Endothelial cell of umbilical vein (primary cell): ENCODE measurements at regions not wholly inside any gene's neighbourhood (a gene's known extent, or its start where the extent isn't known, plus 50 kb on each side); places are given as distances from the start of the nearest gene placed in this dataset.

Experiments used
- BruUV-seq: library from RNA; stranded (reverse); fragments of 400-500 nt; replicated peaks from 2 replicates; lab custom pipeline; 2021; lab: Mats Ljungman, UMichigan
- CTCF ChIA-PET: fragments of 300-600, 350-600 bp; sonication (Branson Sonifier 250); formaldehyde crosslinking; loops from one replicate; lab custom pipeline; 2021; ENCODE audit warnings: antibody characterized with exemption, inconsistent platforms; lab: Charles Lee
- POLR2A ChIA-PET: fragments of 300-600, 350-600 bp; sonication (Branson Sonifier 250); formaldehyde crosslinking; loops from one replicate; lab custom pipeline; 2021; ENCODE audit warnings: antibody characterized with exemption, inconsistent platforms; lab: Charles Lee
- DNase-seq: peaks from one replicate; pipeline ENCODE4 v3.0.0-alpha.2; 2011; ENCODE audit warnings: low read depth, low spot score
- FAIRE-seq: peaks from 2 replicates; lab custom pipeline; 2011; peaks lifted over from hg19 to GRCh38; lab: Jason Lieb, UNC
- H2AFZ ChIP-seq: 2 replicates; pipeline ENCODE4 v1.6.0; 2012; ENCODE audit warnings: low read depth, low read length, control low read depth, inconsistent platforms
- H3K27ac ChIP-seq: 2 replicates; pipeline ENCODE4 v1.5.1; 2011; ENCODE audit warnings: low read depth, mild to moderate bottlenecking, control low read depth, low read length, moderate library complexity; ENCODE audit not compliant: insufficient read depth
- H3K27me3 ChIP-seq, 2 experiments: 2 replicates each; pipeline versions ENCODE4 v1.6.0 to v1.6.1; 2011; ENCODE audit warnings: low read length in 2 of 2, mixed read lengths in 1 of 2; ENCODE audit not compliant: control insufficient read depth in 2 of 2, insufficient read depth in 2 of 2
- H3K36me3 ChIP-seq, 2 experiments: 2 replicates in 1 of 2; 3 replicates in 1 of 2; pipeline ENCODE4 v1.5.1; 2011; ENCODE audit warnings: low read length in 2 of 2, mild to moderate bottlenecking in 1 of 2, moderate library complexity in 1 of 2; ENCODE audit not compliant: control insufficient read depth in 2 of 2, insufficient read depth in 2 of 2; ENCODE audit errors: extremely low read depth in 1 of 2
- H3K4me1 ChIP-seq: 3 replicates; pipeline ENCODE4 v1.5.1; 2011; ENCODE audit warnings: mild to moderate bottlenecking, low read length; ENCODE audit not compliant: control insufficient read depth, insufficient read depth; ENCODE audit errors: extremely low read depth
- H3K4me2 ChIP-seq: 2 replicates; pipeline ENCODE4 v1.6.1; 2011; ENCODE audit warnings: low read length, control low read depth, mixed read lengths; ENCODE audit not compliant: insufficient read depth
- H3K4me3 ChIP-seq, 3 experiments: fragments of 200-600 bp in 1 of 3; sonication (generic), shearing (Covaris generic) in 1 of 3; replicated peaks in 1 of 3; 2 replicates each; pipeline ENCODE4 v1.5.1; 2011 to 2016; ENCODE audit warnings: control low read depth in 3 of 3, low read length in 3 of 3, mild to moderate bottlenecking in 2 of 3, inconsistent platforms in 1 of 3, low read depth in 1 of 3, moderate library complexity in 1 of 3; ENCODE audit not compliant: insufficient read depth in 1 of 3
- H3K79me2 ChIP-seq: 2 replicates; pipeline ENCODE4 v1.6.0; 2012; ENCODE audit warnings: low read length, inconsistent platforms; ENCODE audit not compliant: control insufficient read depth, insufficient read depth
- H3K9ac ChIP-seq: replicated peaks from 2 replicates; pipeline ENCODE3; 2011; ENCODE audit warnings: low read length, control low read depth; ENCODE audit not compliant: insufficient read depth; ENCODE audit errors: extremely low read depth
- H3K9me1 ChIP-seq: replicated peaks from 3 replicates; pipeline ENCODE4 v1.6.0; 2011; ENCODE audit warnings: mild to moderate bottlenecking, low read length; ENCODE audit not compliant: control insufficient read depth, insufficient read depth; ENCODE audit errors: extremely low read depth
- H3K9me3 ChIP-seq: replicated peaks from 2 replicates; pipeline ENCODE4 v1.5.1; 2012; ENCODE audit warnings: low read length, inconsistent platforms; ENCODE audit not compliant: control insufficient read depth, insufficient read depth
- H4K20me1 ChIP-seq: replicated peaks from 2 replicates; pipeline ENCODE3; 2011; ENCODE audit warnings: mild to moderate bottlenecking, low read length; ENCODE audit not compliant: control insufficient read depth, insufficient read depth; ENCODE audit errors: extremely low read depth
- CTCF ChIP-seq, 2 donors: IDR thresholded peaks; 1 replicate in 1 of 2; 2 replicates in 1 of 2; pipeline ENCODE4 v1.5.1; 2011; ENCODE audit warnings: low read length in 2 of 2, mild to moderate bottlenecking in 2 of 2, moderate library complexity in 2 of 2, control low read depth in 1 of 2, inconsistent platforms in 1 of 2, low read depth in 1 of 2; ENCODE audit not compliant: insufficient read depth in 1 of 2; ENCODE audit errors: extremely low read depth in 1 of 2
- EZH2 ChIP-seq: IDR thresholded peaks from 2 replicates; pipeline ENCODE4 v1.6.1; 2012; ENCODE audit warnings: borderline replicate concordance, low read depth, mild to moderate bottlenecking, moderate library complexity, low read length, inconsistent platforms; ENCODE audit not compliant: severe bottlenecking
- FOS ChIP-seq: IDR thresholded peaks from 2 replicates; pipeline ENCODE4 v1.6.1; 2011; ENCODE audit warnings: mild to moderate bottlenecking, low read length, moderate library complexity, borderline replicate concordance; ENCODE audit not compliant: insufficient read depth
- GATA2 ChIP-seq: IDR thresholded peaks from 2 replicates; pipeline ENCODE4 v1.7.0; 2011; ENCODE audit warnings: low read depth, mild to moderate bottlenecking, moderate library complexity, mixed read lengths, low read length; ENCODE audit not compliant: insufficient read length, insufficient read depth
- JUN ChIP-seq: IDR thresholded peaks from 2 replicates; pipeline ENCODE4 v1.6.1; 2011; ENCODE audit warnings: borderline replicate concordance, low read depth; ENCODE audit not compliant: insufficient read length, insufficient read depth
- MAX ChIP-seq: IDR thresholded peaks from 2 replicates; pipeline ENCODE4 v1.6.1; 2011; ENCODE audit not compliant: insufficient read depth, insufficient read length
- MYC ChIP-seq: IDR thresholded peaks from one replicate; pipeline ENCODE4 v1.6.1; 2011; ENCODE audit warnings: mild to moderate bottlenecking, low read depth, low read length
- POLR2A ChIP-seq: IDR thresholded peaks from 2 replicates; pipeline ENCODE4 v1.6.1; 2012; ENCODE audit warnings: low read depth, mild to moderate bottlenecking, control low read depth, low read length
- POLR2AphosphoS5 ChIP-seq: IDR thresholded peaks from 2 replicates; pipeline ENCODE4 v1.6.1; 2012; ENCODE audit warnings: low read depth, mild to moderate bottlenecking, control low read depth, low read length, moderate library complexity; ENCODE audit not compliant: insufficient read depth
- dilution Hi-C: fragments of 300-500 bp; cut with MboI; formaldehyde crosslinking; loops from one replicate; pipeline ENCODE4 v1.15.0; 2019; ENCODE audit warnings: low sequenced_read_pairs; ENCODE audit not compliant: extremely low pct_ligation_motif_present
- intact Hi-C: fragments of 100-400 bp; cut with micrococcal nuclease; formaldehyde crosslinking; loops from one replicate; pipeline ENCODE4 v1.10.0; 2022

DNA sequence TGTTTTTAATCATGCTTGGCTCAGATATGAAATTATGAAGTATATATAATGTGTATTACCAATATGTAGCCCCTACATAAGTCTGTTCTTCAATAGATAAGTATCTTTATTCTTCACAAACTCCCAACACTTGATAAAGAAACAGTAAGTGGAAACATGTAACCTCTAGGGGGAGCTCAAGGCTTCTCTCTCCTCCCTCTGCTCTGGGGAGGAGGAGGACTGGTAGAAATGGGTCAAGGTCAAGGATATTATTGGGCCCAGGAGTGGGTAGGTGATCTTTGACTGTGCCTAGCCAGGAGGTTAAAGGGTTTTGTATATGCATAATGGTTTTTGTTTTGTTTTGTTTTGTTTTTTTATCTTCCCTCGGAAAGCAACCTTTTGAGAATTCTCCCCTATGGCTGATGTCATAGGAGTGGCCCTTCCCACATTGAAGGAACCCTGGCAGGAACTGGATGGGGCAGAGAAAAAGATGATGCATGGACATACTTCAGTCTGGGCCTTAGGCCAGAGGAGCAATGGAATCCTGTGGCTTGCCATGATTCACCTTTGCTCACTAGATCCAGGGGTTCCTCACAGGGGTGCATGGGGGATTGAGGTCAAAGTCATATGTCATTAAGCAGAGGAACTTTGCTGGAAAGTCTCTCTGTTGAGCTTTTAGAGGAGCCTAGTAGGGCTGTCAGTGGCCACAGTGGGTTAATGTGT lies 460.3 kb downstream of the MID1IP1 start:
- POLR2A ChIA-PET = no interaction called here
- no peak overlapping the region for H3K9ac ChIP-seq
- H3K27me3 ChIP-seq = no peaks in the 10 kb centered on the region
- TF ChIP-seq GATA2 (peak; percentile 32), CTCF (IDR thresholded peaks at IDR 0.05; ENCODE audit: extremely low read depth in 1 of 2, insufficient read depth in 1 of 2, low read depth in 1 of 2, low read length in 2 of 2) (peak; percentile 34 to 44), MYC (no peak)
- no peaks in the 10 kb centered on the region for H3K36me3 ChIP-seq
- intact Hi-C loops (loop anchor here (1.0 to 5.0 kb wide), 3 partner anchors 48 to 546 kb away; no protein-coding TSS in a partner anchor), dilution Hi-C loops (no loop called here)
- H4K20me1 ChIP-seq = no peaks in the 10 kb centered on the region
- H2AFZ ChIP-seq = no peak overlapping the region
- no peak overlapping the region for H3K4me2 ChIP-seq
- BruUV-seq = no TSS peak
- FAIRE-seq (peak; percentile 56), DNase-seq (peak; percentile 53)
- H3K4me3 ChIP-seq = no peak overlapping the region
- no peaks in the 10 kb centered on the region for H3K9me1 ChIP-seq
- no peaks in the 10 kb centered on the region for H3K9me3 ChIP-seq
- no peaks in the 10 kb centered on the region for H3K79me2 ChIP-seq
- no peak overlapping the region for H3K27ac ChIP-seq
- H3K4me1 ChIP-seq = no peaks in the 10 kb centered on the region
- CTCF ChIA-PET = interaction anchor here (0.7 to 2.5 kb wide), 6 partner anchors 12 to 915 kb away, joined by 3 to 15 read pairs (median 3); no protein-coding TSS in a partner anchor

GRCh38 chrX:39262641-39263040 lies 461.4 kb downstream of the MID1IP1 start:
- dilution Hi-C loops (no loop called here), intact Hi-C loops (loop anchor here (5.0 kb wide), 1 partner anchor 545 kb away; no protein-coding TSS in a partner anchor)
- H3K9me3 ChIP-seq = no peaks in the 10 kb centered on the region
- TF ChIP-seq JUN = no peak
- TF ChIP-seq CTCF (IDR thresholded peaks at IDR 0.05; ENCODE audit: extremely low read depth in 1 of 2, insufficient read depth in 1 of 2, low read depth in 1 of 2, low read length in 2 of 2) = no peak
- no peak for TF ChIP-seq MYC
- no peak for TF ChIP-seq GATA2
- no peak for TF ChIP-seq FOS
- no peak for TF ChIP-seq POLR2A
- no peak for TF ChIP-seq POLR2AphosphoS5
- TF ChIP-seq MAX = no peak
- TF ChIP-seq EZH2 = no peak
- FAIRE-seq (no peak), DNase-seq (peak; percentile 7)
- no peak overlapping the region for H3K4me2 ChIP-seq
- no TSS peak for BruUV-seq
- no peaks in the 10 kb centered on the region for H3K9me1 ChIP-seq
- H2AFZ ChIP-seq = no peak overlapping the region
- no peaks in the 10 kb centered on the region for H3K36me3 ChIP-seq
- CTCF ChIA-PET = interaction anchor here (0.8 to 2.5 kb wide), 3 partner anchors 13 to 214 kb away, joined by 3 to 15 read pairs (median 9); no protein-coding TSS in a partner anchor
- POLR2A ChIA-PET = no interaction called here
- H3K27ac ChIP-seq = no peak overlapping the region
- H4K20me1 ChIP-seq = no peaks in the 10 kb centered on the region
- no peaks in the 10 kb centered on the region for H3K79me2 ChIP-seq
- H3K4me3 ChIP-seq = no peak overlapping the region
- H3K27me3 ChIP-seq = no peaks in the 10 kb centered on the region
- H3K4me1 ChIP-seq = no peaks in the 10 kb centered on the region
- no peak overlapping the region for H3K9ac ChIP-seq
